Rectal smooth muscle tissue (tissue), 1 donor: ENCODE measurements at regions not wholly inside any gene's neighbourhood (a gene's known extent, or its start where the extent isn't known, plus 50 kb on each side); places are given as distances from the start of the nearest gene placed in this dataset.
"Not testable (repeated sequence)": the region's sequence is repeated elsewhere in the genome, so short reads cannot be mapped to it uniquely, and the experiment has no call there.

ENCODE experiments used
- H3K27ac ChIP-seq: one replicate; pipeline ENCODE4 v1.7.0; 2013; ENCODE audit warnings: low read depth, low read length, inconsistent platforms
- H3K27me3 ChIP-seq: one replicate; pipeline ENCODE4 v1.7.0; 2013; ENCODE audit warnings: low read length; ENCODE audit not compliant: control insufficient read depth, insufficient read depth
- H3K36me3 ChIP-seq: one replicate; pipeline ENCODE4 v1.7.0; 2013; ENCODE audit warnings: low read length; ENCODE audit not compliant: control insufficient read depth, insufficient read depth
- H3K4me1 ChIP-seq: one replicate; pipeline ENCODE4 v1.7.0; 2013; ENCODE audit warnings: low read length; ENCODE audit not compliant: control insufficient read depth, insufficient read depth
- H3K4me3 ChIP-seq: one replicate; pipeline ENCODE4 v1.7.0; 2013; ENCODE audit warnings: low read length
- H3K9ac ChIP-seq: one replicate; pipeline ENCODE4 v1.7.0; 2013; ENCODE audit warnings: low read length

- no peaks in the 10 kb centered on the region for H3K36me3 ChIP-seq
- H3K4me3 ChIP-seq: no peak overlapping the region
- no peaks in the 10 kb centered on the region for H3K27me3 ChIP-seq
- H3K9ac ChIP-seq: no peak overlapping the region
- peaks cover 4% of the 10 kb centered on the region for H3K4me1 ChIP-seq
- H3K27ac ChIP-seq: no peak overlapping the region
Observed at GRCh38 chr3:165619069-165619468, 218.2 kb downstream of the BCHE start.

GRCh38 chr3:165617134-165617533 lies 220.1 kb downstream of the BCHE start:
- Histone ChIP-seq H3K27ac (no peak overlapping the region), H3K4me3 (no peak overlapping the region), H3K36me3 (no peaks in the 10 kb centered on the region)

GRCh38 chr3:165614337-165614736 lies 222.9 kb downstream of the BCHE start:
- Histone ChIP-seq H3K27ac (no peak overlapping the region), H3K27me3 (no peaks in the 10 kb centered on the region)

More at GRCh38 chr3:165617134-165617533, 220.1 kb downstream of the BCHE start:
- Histone ChIP-seq H3K27me3 (no peaks in the 10 kb centered on the region), H3K9ac (no peak overlapping the region), H3K4me1 (peaks cover 10% of the 10 kb centered on the region)

GRCh38 chr3:165613014-165613413 lies 224.2 kb downstream of the BCHE start:
- Histone ChIP-seq H3K9ac (no peak overlapping the region), H3K4me3 (no peak overlapping the region), H3K27ac (no peak overlapping the region), H3K27me3 (no peaks in the 10 kb centered on the region), H3K36me3 (no peaks in the 10 kb centered on the region), H3K4me1 (peaks cover 10% of the 10 kb centered on the region)

More at GRCh38 chr3:165614337-165614736, 222.9 kb downstream of the BCHE start:
- H3K9ac ChIP-seq: no peak overlapping the region
- no peaks in the 10 kb centered on the region for H3K36me3 ChIP-seq
- H3K4me3 ChIP-seq: no peak overlapping the region
- peaks cover 10% of the 10 kb centered on the region for H3K4me1 ChIP-seq

GRCh38 chr3:165607221-165607620 lies 230.0 kb downstream of the BCHE start:
- H3K4me1 ChIP-seq: peaks cover 2% of the 10 kb centered on the region
- H3K27ac ChIP-seq: no peak overlapping the region
- H3K9ac ChIP-seq: no peak overlapping the region
- no peaks in the 10 kb centered on the region for H3K27me3 ChIP-seq
- no peaks in the 10 kb centered on the region for H3K36me3 ChIP-seq
- no peak overlapping the region for H3K4me3 ChIP-seq

- Histone ChIP-seq H3K9ac (no peak overlapping the region), H3K36me3 (no peaks in the 10 kb centered on the region), H3K27ac (no peak overlapping the region), H3K27me3 (no peaks in the 10 kb centered on the region), H3K4me3 (no peak overlapping the region), H3K4me1 (peaks cover 2% of the 10 kb centered on the region)
Observed at GRCh38 chr3:165603196-165603595, 234.0 kb downstream of the BCHE start.

GRCh38 chr3:165572566-165572965 lies 264.7 kb downstream of the BCHE start:
- H3K27ac ChIP-seq, H3K9ac ChIP-seq, H3K27me3 ChIP-seq, H3K36me3 ChIP-seq, H3K4me1 ChIP-seq, H3K4me3 ChIP-seq: not testable (repeated sequence)

- no peaks in the 10 kb centered on the region for H3K36me3 ChIP-seq
- H3K27ac ChIP-seq: no peak overlapping the region
- no peak overlapping the region for H3K4me3 ChIP-seq
- H3K9ac ChIP-seq: no peak overlapping the region
- no peaks in the 10 kb centered on the region for H3K4me1 ChIP-seq
- H3K27me3 ChIP-seq: no peaks in the 10 kb centered on the region
Observed at GRCh38 chr3:165568907-165569462, 268.2 kb downstream of the BCHE start.

GRCh38 chr3:165555785-165556184 lies 281.4 kb downstream of the BCHE start:
- H3K4me1 ChIP-seq: no peaks in the 10 kb centered on the region
- H3K36me3 ChIP-seq: no peaks in the 10 kb centered on the region
- no peak overlapping the region for H3K4me3 ChIP-seq
- no peaks in the 10 kb centered on the region for H3K27me3 ChIP-seq
- no peak overlapping the region for H3K9ac ChIP-seq
- H3K27ac ChIP-seq: no peak overlapping the region

GRCh38 chr3:165553371-165553770 lies 283.9 kb downstream of the BCHE start:
- no peak overlapping the region for H3K9ac ChIP-seq
- H3K36me3 ChIP-seq: no peaks in the 10 kb centered on the region
- no peak overlapping the region for H3K4me3 ChIP-seq
- no peaks in the 10 kb centered on the region for H3K27me3 ChIP-seq
- no peaks in the 10 kb centered on the region for H3K4me1 ChIP-seq
- no peak overlapping the region for H3K27ac ChIP-seq

- Histone ChIP-seq H3K27ac (no peak overlapping the region), H3K4me1 (no peaks in the 10 kb centered on the region), H3K27me3 (no peaks in the 10 kb centered on the region), H3K9ac (no peak overlapping the region), H3K4me3 (no peak overlapping the region), H3K36me3 (no peaks in the 10 kb centered on the region)
Observed at GRCh38 chr3:165549665-165550064, 287.6 kb downstream of the BCHE start.

- Histone ChIP-seq H3K9ac (no peak overlapping the region), H3K27ac (no peak overlapping the region), H3K27me3 (no peaks in the 10 kb centered on the region), H3K36me3 (no peaks in the 10 kb centered on the region), H3K4me3 (no peak overlapping the region), H3K4me1 (no peaks in the 10 kb centered on the region)
Observed at GRCh38 chr3:165549037-165549436, 288.2 kb downstream of the BCHE start.

- H3K27me3 ChIP-seq: no peaks in the 10 kb centered on the region
- no peak overlapping the region for H3K9ac ChIP-seq
- H3K4me3 ChIP-seq: no peak overlapping the region
- no peak overlapping the region for H3K27ac ChIP-seq
- H3K36me3 ChIP-seq: no peaks in the 10 kb centered on the region
- H3K4me1 ChIP-seq: no peaks in the 10 kb centered on the region
Observed at GRCh38 chr3:165545059-165545458, 292.2 kb downstream of the BCHE start.
